ENCODE measurements at regions not wholly inside any gene's neighbourhood (a gene's known extent, or its start where the extent isn't known, plus 50 kb on each side); places are given as distances from the start of the nearest gene placed in this dataset.

- no peaks in the 10 kb centered on the region for H3K36me3 ChIP-seq (ENCODE audit: insufficient read depth, low read length)
- no peak overlapping the region for H3K4me2 ChIP-seq (ENCODE audit: low read length)
- no peak overlapping the region for H3K27ac ChIP-seq (ENCODE audit: low read depth, low read length, poor library complexity, severe bottlenecking)
- no peak for TF ChIP-seq EZH2 (IDR thresholded peaks at IDR 0.05; ENCODE audit: borderline replicate concordance, low read length)
- no peak for TF ChIP-seq CTCF (IDR thresholded peaks at IDR 0.05; ENCODE audit: low read length)
- H3K9ac ChIP-seq (ENCODE audit: low read length): no peak overlapping the region
- no peaks in the 10 kb centered on the region for H3F3A ChIP-seq (ENCODE audit: insufficient read depth, low read length)
- no peaks in the 10 kb centered on the region for H3K9me3 ChIP-seq (ENCODE audit: low read length)
- H2AFZ ChIP-seq (ENCODE audit: low read length): no peak overlapping the region
- H3K4me1 ChIP-seq (ENCODE audit: insufficient read depth, low read length, severe bottlenecking): no peaks in the 10 kb centered on the region
- H3K4me3 ChIP-seq (ENCODE audit: low read depth, low read length, poor library complexity, severe bottlenecking): no peak overlapping the region
- H3K79me2 ChIP-seq (ENCODE audit: insufficient read depth, low read length): no peaks in the 10 kb centered on the region
- H3K27me3 ChIP-seq (ENCODE audit: insufficient read depth, low read length): no peaks in the 10 kb centered on the region; the same call in 1 of the 2 replicates
- H3K9me2 ChIP-seq (ENCODE audit: low read depth, low read length): no peaks in the 10 kb centered on the region
- no peaks in the 10 kb centered on the region for H4K20me1 ChIP-seq (ENCODE audit: insufficient read depth, low read length)
These were observed 92.6 kb downstream of the TTC32 start for GRCh38 chr2:19809206-19809605.

GRCh38 chr2:19807866-19808265 is 93.9 kb downstream of the TTC32 start:
- Histone ChIP-seq H3K9ac (ENCODE audit: low read length) (no peak overlapping the region), H3K79me2 (ENCODE audit: insufficient read depth, low read length) (no peaks in the 10 kb centered on the region), H3K27ac (ENCODE audit: low read depth, low read length, poor library complexity, severe bottlenecking) (no peak overlapping the region), H3K4me2 (ENCODE audit: low read length) (no peak overlapping the region), H3K36me3 (ENCODE audit: insufficient read depth, low read length) (no peaks in the 10 kb centered on the region), H3F3A (ENCODE audit: insufficient read depth, low read length) (no peaks in the 10 kb centered on the region), H2AFZ (ENCODE audit: low read length) (no peak overlapping the region), H3K27me3 (ENCODE audit: insufficient read depth, low read length) (no peaks in the 10 kb centered on the region; the same call in 1 of the 2 replicates), H3K4me3 (ENCODE audit: low read depth, low read length, poor library complexity, severe bottlenecking) (no peak overlapping the region), H3K9me3 (ENCODE audit: low read length) (no peaks in the 10 kb centered on the region), H3K9me2 (ENCODE audit: low read depth, low read length) (no peaks in the 10 kb centered on the region), H3K4me1 (ENCODE audit: insufficient read depth, low read length, severe bottlenecking) (no peaks in the 10 kb centered on the region), H4K20me1 (ENCODE audit: insufficient read depth, low read length) (no peaks in the 10 kb centered on the region)
- TF ChIP-seq EZH2 (IDR thresholded peaks at IDR 0.05; ENCODE audit: borderline replicate concordance, low read length) (no peak), CTCF (IDR thresholded peaks at IDR 0.05; ENCODE audit: low read length) (no peak)

GRCh38 chr2:19807346-19807745 is 94.4 kb downstream of the TTC32 start:
- no peaks in the 10 kb centered on the region for H4K20me1 ChIP-seq (ENCODE audit: insufficient read depth, low read length)
- H3K79me2 ChIP-seq (ENCODE audit: insufficient read depth, low read length): no peaks in the 10 kb centered on the region
- no peaks in the 10 kb centered on the region for H3F3A ChIP-seq (ENCODE audit: insufficient read depth, low read length)
- no peaks in the 10 kb centered on the region for H3K9me2 ChIP-seq (ENCODE audit: low read depth, low read length)
- no peaks in the 10 kb centered on the region for H3K4me1 ChIP-seq (ENCODE audit: insufficient read depth, low read length, severe bottlenecking)
- no peak overlapping the region for H2AFZ ChIP-seq (ENCODE audit: low read length)
- no peaks in the 10 kb centered on the region for H3K9me3 ChIP-seq (ENCODE audit: low read length)
- no peak overlapping the region for H3K9ac ChIP-seq (ENCODE audit: low read length)
- no peak overlapping the region for H3K27ac ChIP-seq (ENCODE audit: low read depth, low read length, poor library complexity, severe bottlenecking)
- H3K4me3 ChIP-seq (ENCODE audit: low read depth, low read length, poor library complexity, severe bottlenecking): no peak overlapping the region
- H3K27me3 ChIP-seq (ENCODE audit: insufficient read depth, low read length): no peaks in the 10 kb centered on the region
- no peak for TF ChIP-seq CTCF (IDR thresholded peaks at IDR 0.05; ENCODE audit: low read length)
- no peak for TF ChIP-seq EZH2 (IDR thresholded peaks at IDR 0.05; ENCODE audit: borderline replicate concordance, low read length)
- no peaks in the 10 kb centered on the region for H3K36me3 ChIP-seq (ENCODE audit: insufficient read depth, low read length)
- H3K4me2 ChIP-seq (ENCODE audit: low read length): no peak overlapping the region

Data from OCI-LY1 (cell line).